ENCODE measurements at regions not wholly inside any gene's neighbourhood (a gene's known extent, or its start where the extent isn't known, plus 50 kb on each side); places are given as distances from the start of the nearest gene placed in this dataset.

DNA sequence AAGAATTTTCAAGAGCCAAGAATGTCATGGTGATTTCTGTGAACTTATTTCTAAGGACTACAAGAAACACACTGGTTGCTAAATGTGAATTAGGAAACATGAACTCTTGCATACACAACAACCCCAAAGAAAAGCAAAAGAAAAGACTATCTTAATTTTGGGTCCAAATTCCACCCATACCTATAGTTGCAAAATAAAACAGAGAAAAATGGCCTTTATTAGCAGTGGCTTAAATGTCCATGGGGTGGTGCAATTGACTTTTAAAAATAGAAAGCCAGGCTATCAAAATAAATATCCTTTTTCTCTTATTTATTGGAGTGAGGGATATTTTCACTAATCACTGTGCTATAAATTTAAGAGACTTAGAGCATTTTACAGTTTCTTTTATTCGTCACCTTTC is 80.9 kb upstream of the DPYD start:
- Histone ChIP-seq H3K4me1 (ENCODE audit: low read depth) (no peaks in the 10 kb centered on the region), H3K27ac (no peak overlapping the region), H3K4me3 (no peak overlapping the region), H3K9me3 (ENCODE audit: low read depth) (no peaks in the 10 kb centered on the region), H3K36me3 (no peaks in the 10 kb centered on the region), H3K27me3 (no peaks in the 10 kb centered on the region)
- TF ChIP-seq CTCF (IDR thresholded peaks at IDR 0.05; ENCODE audit: low read depth, low read length): peak; percentile 36
- peak in 1 of 2 donors; percentile 39 for DNase-seq (ENCODE audit: low read depth in 1 of 2, low spot score in 1 of 2)

- Histone ChIP-seq H3K4me3 (no peak overlapping the region), H3K27ac (no peak overlapping the region), H3K9me3 (ENCODE audit: low read depth) (no peaks in the 10 kb centered on the region), H3K4me1 (ENCODE audit: low read depth) (no peaks in the 10 kb centered on the region), H3K36me3 (no peaks in the 10 kb centered on the region), H3K27me3 (no peaks in the 10 kb centered on the region)
- TF ChIP-seq CTCF (IDR thresholded peaks at IDR 0.05; ENCODE audit: low read depth, low read length): no peak
- peak in 1 of 2 donors; percentile 54 for DNase-seq (ENCODE audit: low read depth in 1 of 2, low spot score in 1 of 2)
These were observed 78.5 kb upstream of the DPYD start for GRCh38 chr1:97999320-97999719.

DNA sequence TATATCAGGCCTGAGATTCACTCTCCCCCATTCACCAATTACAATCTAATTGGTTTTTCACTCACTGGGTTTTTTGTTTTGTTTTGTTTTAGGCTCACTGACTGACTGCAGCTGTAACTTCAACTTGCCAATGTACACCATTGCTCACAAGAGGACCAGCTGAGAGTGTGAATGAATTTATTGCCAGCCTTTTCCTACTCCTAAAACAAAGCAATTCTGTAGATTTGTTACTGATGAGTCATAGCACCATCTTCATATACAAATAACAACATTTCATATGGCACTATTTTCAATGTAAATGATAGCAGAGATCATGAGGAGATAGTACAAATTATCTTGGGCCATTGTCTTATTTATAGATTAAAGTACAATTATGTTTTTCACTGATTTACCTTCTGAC is 76.0 kb upstream of the DPYD start:
- no peak overlapping the region for H3K4me3 ChIP-seq
- H3K27me3 ChIP-seq: no peaks in the 10 kb centered on the region
- H3K27ac ChIP-seq: no peak overlapping the region
- H3K9me3 ChIP-seq (ENCODE audit: low read depth): no peaks in the 10 kb centered on the region
- DNase-seq (ENCODE audit: low read depth in 1 of 2, low spot score in 1 of 2): no peak
- H3K36me3 ChIP-seq: no peaks in the 10 kb centered on the region
- no peak for TF ChIP-seq CTCF (IDR thresholded peaks at IDR 0.05; ENCODE audit: low read depth, low read length)
- H3K4me1 ChIP-seq (ENCODE audit: low read depth): no peaks in the 10 kb centered on the region

DNA sequence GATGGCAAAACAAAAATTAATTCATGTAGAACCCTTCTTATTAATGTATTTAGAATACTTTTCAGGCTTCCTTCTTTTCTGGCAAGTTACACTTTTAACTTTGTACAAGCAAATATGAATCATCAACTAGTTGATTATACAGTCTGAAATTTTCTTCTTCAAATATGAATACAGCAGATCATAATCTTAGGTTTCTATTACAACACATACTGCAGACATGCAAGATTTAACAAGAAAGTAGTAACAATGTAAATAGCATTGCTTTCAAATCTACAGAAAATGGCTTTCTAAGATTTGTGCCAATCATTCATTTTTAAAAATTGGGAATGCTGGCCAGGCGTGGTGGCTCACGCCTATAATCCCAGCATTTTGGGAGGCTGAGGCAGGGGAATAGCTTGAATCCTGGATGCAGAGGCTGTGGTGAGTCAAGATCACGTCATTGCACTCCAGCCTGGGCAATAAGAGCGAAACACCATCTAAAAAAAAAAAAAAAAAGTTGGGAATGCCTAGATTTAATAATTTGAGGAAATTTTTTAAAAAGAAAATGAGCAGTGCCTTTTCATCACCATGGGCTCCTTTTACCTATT is 68.4 kb upstream of the DPYD start:
- DNase-seq (ENCODE audit: low read depth in 1 of 2, low spot score in 1 of 2): peak in 1 of 2 donors; percentile 54
- Histone ChIP-seq H3K4me1 (ENCODE audit: low read depth) (no peaks in the 10 kb centered on the region), H3K27ac (no peak overlapping the region), H3K27me3 (no peaks in the 10 kb centered on the region), H3K4me3 (no peak overlapping the region), H3K9me3 (ENCODE audit: low read depth) (no peaks in the 10 kb centered on the region), H3K36me3 (no peaks in the 10 kb centered on the region)
- no peak for TF ChIP-seq CTCF (IDR thresholded peaks at IDR 0.05; ENCODE audit: low read depth, low read length)

DNA sequence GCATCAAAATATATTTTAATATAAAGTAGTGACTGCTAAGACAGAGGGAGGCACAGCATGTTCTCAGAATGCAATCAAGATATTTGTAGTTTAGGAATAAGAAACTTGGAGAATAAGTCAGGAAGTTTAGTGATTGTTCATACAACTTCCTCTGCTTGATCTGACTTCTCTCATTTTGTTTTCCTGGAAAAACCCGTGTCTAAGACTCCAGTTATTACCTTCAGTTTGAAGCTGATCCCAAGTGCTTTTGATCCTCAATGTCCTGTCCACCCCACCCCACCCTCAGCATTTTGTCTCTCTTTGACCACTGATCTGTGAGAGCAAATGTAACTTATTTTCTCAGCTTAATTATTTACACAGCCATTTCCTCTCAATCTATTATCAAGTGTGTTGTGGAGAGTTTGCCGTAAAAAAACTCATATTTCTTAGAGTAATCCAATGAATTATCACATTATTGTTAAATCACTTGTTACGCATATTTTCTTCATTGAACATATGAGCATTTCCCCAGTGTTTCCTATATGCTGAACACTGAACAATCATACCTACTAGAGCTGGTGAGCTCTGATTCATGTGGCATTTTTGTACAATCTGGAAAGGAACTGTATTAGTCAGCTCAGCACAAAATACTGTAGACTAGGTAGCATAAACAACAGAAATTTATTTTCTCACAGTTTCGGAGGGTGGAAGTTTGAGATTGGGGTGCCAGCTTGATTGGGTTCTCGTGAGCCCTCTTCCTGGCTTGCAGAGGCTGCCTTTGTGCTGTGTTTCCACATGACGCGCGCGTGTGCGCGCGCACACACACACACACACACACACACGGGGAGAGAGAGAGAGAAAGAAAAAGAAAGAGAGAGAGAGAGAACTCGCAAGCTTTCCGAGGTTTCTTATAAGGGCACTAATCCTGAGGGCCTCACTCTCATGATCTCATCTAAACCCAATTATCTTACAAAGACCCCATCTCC is 65.5 kb upstream of the DPYD start:
- H3K4me1 ChIP-seq (ENCODE audit: low read depth): no peaks in the 10 kb centered on the region
- no peaks in the 10 kb centered on the region for H3K36me3 ChIP-seq
- H3K9me3 ChIP-seq (ENCODE audit: low read depth): no peaks in the 10 kb centered on the region
- H3K27ac ChIP-seq: no peak overlapping the region
- TF ChIP-seq CTCF (IDR thresholded peaks at IDR 0.05; ENCODE audit: low read depth, low read length): no peak
- H3K4me3 ChIP-seq: no peak overlapping the region
- no peaks in the 10 kb centered on the region for H3K27me3 ChIP-seq
- peak in 1 of 2 donors; percentile 15 for DNase-seq (ENCODE audit: low read depth in 1 of 2, low spot score in 1 of 2)

Data from cardiac muscle cell (in vitro differentiated cells and primary cell).